ENCODE measurements at regions not wholly inside any gene's neighbourhood (a gene's known extent, or its start where the extent isn't known, plus 50 kb on each side); places are given as distances from the start of the nearest gene placed in this dataset.
A peak's percentile ranks its signal among the peaks of the same experiment; 100 is the strongest.

GRCh38 chr3:31125413-31126020 lies 231.1 kb upstream of the GADL1 start:
- Mint-ChIP-seq H3K4me3 (no peak overlapping the region), H3K27me3 (peaks cover 2% of the 10 kb centered on the region), H3K36me3 (ENCODE audit: low read depth) (no peaks in the 10 kb centered on the region), H3K4me1 (no peaks in the 10 kb centered on the region), H3K9me3 (peaks cover 7% of the 10 kb centered on the region), H3K27ac (no peak overlapping the region)
- CTCF ChIA-PET: no interaction called here
- intact Hi-C loops (cut with micrococcal nuclease): no loop called here
- DNase-seq (no peak), ATAC-seq (ENCODE audit: low read depth) (no peak)
- POLR2A ChIA-PET: no interaction called here
- no peak for TF ChIP-seq CTCF (IDR thresholded peaks at IDR 0.05)

GRCh38 chr3:31129241-31129640 lies 234.8 kb upstream of the GADL1 start:
- no peak for TF ChIP-seq CTCF (IDR thresholded peaks at IDR 0.05)
- intact Hi-C loops (cut with micrococcal nuclease): no loop called here
- Mint-ChIP-seq H3K4me1 (no peaks in the 10 kb centered on the region), H3K27ac (no peak overlapping the region), H3K9me3 (peaks cover 6% of the 10 kb centered on the region), H3K4me3 (no peak overlapping the region), H3K27me3 (no peaks in the 10 kb centered on the region), H3K36me3 (ENCODE audit: low read depth) (no peaks in the 10 kb centered on the region)
- POLR2A ChIA-PET: no interaction called here
- CTCF ChIA-PET: interaction anchor here (1.2 to 2.2 kb wide), 2 partner anchors 359 to 1117 kb away, joined by 3 to 6 read pairs; no protein-coding TSS in a partner anchor
- DNase-seq (no peak), ATAC-seq (ENCODE audit: low read depth) (no peak)

GRCh38 chr3:31132132-31132769 lies 237.8 kb upstream of the GADL1 start:
- no peaks in the 10 kb centered on the region for H3K9me3 Mint-ChIP-seq
- ATAC-seq (ENCODE audit: low read depth): no peak
- no peaks in the 10 kb centered on the region for H3K36me3 Mint-ChIP-seq (ENCODE audit: low read depth)
- H3K4me1 Mint-ChIP-seq: no peaks in the 10 kb centered on the region
- intact Hi-C loops (cut with micrococcal nuclease): loop anchor here (1.0 kb wide), 2 partner anchors 1019 to 1090 kb away; no protein-coding TSS in a partner anchor
- ChIA-PET CTCF (interaction anchor here (0.6 to 1.6 kb wide), 4 partner anchors 381 to 1121 kb away, joined by 3 to 9 read pairs (median 5); no protein-coding TSS in a partner anchor), POLR2A (no interaction called here)
- no peak for DNase-seq
- peak; percentile 14 for TF ChIP-seq CTCF (IDR thresholded peaks at IDR 0.05)
- H3K27me3 Mint-ChIP-seq: no peaks in the 10 kb centered on the region
- no peak overlapping the region for H3K27ac Mint-ChIP-seq
- H3K4me3 Mint-ChIP-seq: no peak overlapping the region

GRCh38 chr3:31133541-31133940 lies 239.1 kb upstream of the GADL1 start:
- H3K36me3 Mint-ChIP-seq (ENCODE audit: low read depth): no peaks in the 10 kb centered on the region
- TF ChIP-seq CTCF (IDR thresholded peaks at IDR 0.05): no peak
- no peak overlapping the region for H3K27ac Mint-ChIP-seq
- no peak overlapping the region for H3K4me3 Mint-ChIP-seq
- H3K9me3 Mint-ChIP-seq: no peaks in the 10 kb centered on the region
- ChIA-PET POLR2A (no interaction called here), CTCF (no interaction called here)
- H3K27me3 Mint-ChIP-seq: peaks cover 2% of the 10 kb centered on the region
- intact Hi-C loops (cut with micrococcal nuclease): no loop called here
- no peak for ATAC-seq (ENCODE audit: low read depth)
- no peak for DNase-seq
- H3K4me1 Mint-ChIP-seq: no peaks in the 10 kb centered on the region

- CTCF ChIA-PET: no interaction called here
These were observed 241.1 kb upstream of the GADL1 start for GRCh38 chr3:31135546-31135945.

More at GRCh38 chr3:31135546-31135945, 241.1 kb upstream of the GADL1 start:
- peaks cover 2% of the 10 kb centered on the region for H3K27me3 Mint-ChIP-seq
- intact Hi-C loops (cut with micrococcal nuclease): no loop called here
- no peak overlapping the region for H3K4me3 Mint-ChIP-seq
- TF ChIP-seq CTCF (IDR thresholded peaks at IDR 0.05): no peak
- no peaks in the 10 kb centered on the region for H3K4me1 Mint-ChIP-seq
- DNase-seq: no peak
- no peak overlapping the region for H3K27ac Mint-ChIP-seq
- no peaks in the 10 kb centered on the region for H3K9me3 Mint-ChIP-seq
- H3K36me3 Mint-ChIP-seq (ENCODE audit: low read depth): no peaks in the 10 kb centered on the region
- POLR2A ChIA-PET: no interaction called here
- ATAC-seq (ENCODE audit: low read depth): no peak

Measured in activated B cell treated with CpG ODN at 0.5 μM for 24 hours (primary cell).